ENCODE measurements at regions not wholly inside any gene's neighbourhood (a gene's known extent, or its start where the extent isn't known, plus 50 kb on each side); places are given as distances from the start of the nearest gene placed in this dataset.

DNA sequence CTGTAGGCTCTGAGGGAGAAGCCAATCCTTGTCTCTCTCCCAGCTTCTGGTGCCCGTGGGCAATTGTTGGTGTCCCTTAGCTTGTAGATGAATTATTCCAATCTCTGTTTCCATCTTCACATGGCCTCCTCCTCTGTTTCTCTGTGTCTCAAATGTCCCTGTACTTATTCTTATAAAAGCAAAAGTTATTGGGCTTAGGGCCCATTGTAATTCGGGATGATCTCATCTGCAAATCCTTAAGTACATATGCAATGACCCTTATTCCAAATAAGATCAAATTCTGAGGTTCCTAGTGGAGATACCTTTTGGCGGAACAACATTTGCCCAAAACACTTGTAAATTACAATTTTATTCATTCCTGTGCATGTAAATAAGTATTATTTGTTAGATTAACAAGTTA, 147.4 kb upstream of the EPHA3 start:
- TF ChIP-seq, protein P1, sequence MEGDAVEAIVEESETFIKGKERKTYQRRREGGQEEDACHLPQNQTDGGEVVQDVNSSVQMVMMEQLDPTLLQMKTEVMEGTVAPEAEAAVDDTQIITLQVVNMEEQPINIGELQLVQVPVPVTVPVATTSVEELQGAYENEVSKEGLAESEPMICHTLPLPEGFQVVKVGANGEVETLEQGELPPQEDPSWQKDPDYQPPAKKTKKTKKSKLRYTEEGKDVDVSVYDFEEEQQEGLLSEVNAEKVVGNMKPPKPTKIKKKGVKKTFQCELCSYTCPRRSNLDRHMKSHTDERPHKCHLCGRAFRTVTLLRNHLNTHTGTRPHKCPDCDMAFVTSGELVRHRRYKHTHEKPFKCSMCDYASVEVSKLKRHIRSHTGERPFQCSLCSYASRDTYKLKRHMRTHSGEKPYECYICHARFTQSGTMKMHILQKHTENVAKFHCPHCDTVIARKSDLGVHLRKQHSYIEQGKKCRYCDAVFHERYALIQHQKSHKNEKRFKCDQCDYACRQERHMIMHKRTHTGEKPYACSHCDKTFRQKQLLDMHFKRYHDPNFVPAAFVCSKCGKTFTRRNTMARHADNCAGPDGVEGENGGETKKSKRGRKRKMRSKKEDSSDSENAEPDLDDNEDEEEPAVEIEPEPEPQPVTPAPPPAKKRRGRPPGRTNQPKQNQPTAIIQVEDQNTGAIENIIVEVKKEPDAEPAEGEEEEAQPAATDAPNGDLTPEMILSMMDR (IDR thresholded peaks at IDR 0.05), result no peak
- no peak for TF ChIP-seq POLR2A (IDR thresholded peaks at IDR 0.05)

All from uterus (tissue), 2 donors.